ENCODE measurements at regions not wholly inside any gene's neighbourhood (a gene's known extent, or its start where the extent isn't known, plus 50 kb on each side); places are given as distances from the start of the nearest gene placed in this dataset.

DNA sequence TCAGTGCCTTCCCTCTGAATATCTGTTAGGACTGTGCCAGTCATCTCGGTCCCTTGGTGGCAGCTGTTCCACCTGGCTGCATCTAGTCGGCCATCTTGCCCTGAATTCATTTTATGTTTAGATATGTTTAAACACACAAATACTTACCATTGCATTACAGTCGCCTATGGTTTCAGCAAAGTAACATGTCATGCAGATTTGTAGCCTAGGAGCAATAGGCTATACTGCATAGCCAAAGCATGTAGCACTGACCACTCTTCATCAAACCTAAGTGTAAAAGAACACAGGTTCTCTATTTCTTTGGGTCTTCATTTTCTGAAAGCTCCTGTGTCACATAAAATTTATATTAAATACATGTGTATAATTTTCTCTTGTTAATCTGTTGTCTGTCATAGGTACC is 118.9 kb upstream of the THSD7A start:
- H3K23ac ChIP-seq (ENCODE audit: low read length in 2 of 2), result no peak overlapping the region
- no peaks in the 10 kb centered on the region for H3K36me3 ChIP-seq (ENCODE audit: control insufficient read depth in 1 of 2, insufficient read depth in 2 of 2, low read depth in 1 of 2, low read length in 2 of 2)
- H3K4ac ChIP-seq (ENCODE audit: low read depth in 1 of 2, low read length in 2 of 2), result no peak overlapping the region
- no peak overlapping the region for H4K91ac ChIP-seq (ENCODE audit: low read length)
- no peak overlapping the region for H3K14ac ChIP-seq (ENCODE audit: low read length in 2 of 2)
- H2AK5ac ChIP-seq (ENCODE audit: low read length, severe bottlenecking), result no peak overlapping the region
- no peak overlapping the region for H2BK15ac ChIP-seq (ENCODE audit: low read depth, poor library complexity, severe bottlenecking)
- H2BK120ac ChIP-seq (ENCODE audit: low read depth, low read length), result no peak overlapping the region
- no peak overlapping the region for H3K27ac ChIP-seq (ENCODE audit: low read length, poor library complexity, severe bottlenecking)
- no peak overlapping the region for H2BK12ac ChIP-seq (ENCODE audit: low read length in 2 of 2)
- 91% methylated on average over 3 of the region's 3 CpGs for WGBS
- H3K79me1 ChIP-seq (replicated peaks; ENCODE audit: low read length, poor library complexity, severe bottlenecking), result no peaks in the 10 kb centered on the region
- H3K27me3 ChIP-seq (ENCODE audit: control insufficient read depth in 1 of 2, insufficient read depth in 1 of 2, low read length in 2 of 2), result no peaks in the 10 kb centered on the region
- no peak overlapping the region for H4K8ac ChIP-seq (ENCODE audit: low read length)
- DNase-seq, result no peak
- no peaks in the 10 kb centered on the region for H3K4me1 ChIP-seq (ENCODE audit: control insufficient read depth, insufficient read depth, low read depth, low read length)
- H3K4me2 ChIP-seq (ENCODE audit: low read length, poor library complexity, severe bottlenecking), result no peak overlapping the region
- peaks cover 14% of the 10 kb centered on the region for H3K9me3 ChIP-seq (ENCODE audit: control insufficient read depth, low read length)
- H3K4me3 ChIP-seq (ENCODE audit: insufficient read depth in 1 of 2, low read depth in 1 of 2, low read length in 2 of 2), result no peak overlapping the region
- H3K9ac ChIP-seq (ENCODE audit: low read length), result no peak overlapping the region
- H2AFZ ChIP-seq (ENCODE audit: low read depth, low read length), result no peak overlapping the region
- no peak overlapping the region for H3K18ac ChIP-seq (ENCODE audit: low read depth in 1 of 2, low read length in 2 of 2)
- H2BK5ac ChIP-seq (ENCODE audit: low read depth, low read length, poor library complexity, severe bottlenecking), result no peak overlapping the region

- WGBS, result 89% methylated on average over 2 of the region's 3 CpGs
- Histone ChIP-seq H3K4me2 (ENCODE audit: low read length, poor library complexity, severe bottlenecking) (no peak overlapping the region), H2BK12ac (ENCODE audit: low read length in 2 of 2) (no peak overlapping the region), H3K4ac (ENCODE audit: low read depth in 1 of 2, low read length in 2 of 2) (no peak overlapping the region), H2AK5ac (ENCODE audit: low read length, severe bottlenecking) (no peak overlapping the region), H3K79me1 (replicated peaks; ENCODE audit: low read length, poor library complexity, severe bottlenecking) (no peaks in the 10 kb centered on the region), H2BK120ac (ENCODE audit: low read depth, low read length) (no peak overlapping the region), H2BK15ac (ENCODE audit: low read depth, poor library complexity, severe bottlenecking) (no peak overlapping the region), H3K9ac (ENCODE audit: low read length) (no peak overlapping the region), H3K14ac (ENCODE audit: low read length in 2 of 2) (no peak overlapping the region), H3K27me3 (ENCODE audit: control insufficient read depth in 1 of 2, insufficient read depth in 1 of 2, low read length in 2 of 2) (no peaks in the 10 kb centered on the region), H2AFZ (ENCODE audit: low read depth, low read length) (no peak overlapping the region), H2BK5ac (ENCODE audit: low read depth, low read length, poor library complexity, severe bottlenecking) (no peak overlapping the region), H3K23ac (ENCODE audit: low read length in 2 of 2) (no peak overlapping the region), H3K27ac (ENCODE audit: low read length, poor library complexity, severe bottlenecking) (no peak overlapping the region), H3K9me3 (ENCODE audit: control insufficient read depth, low read length) (peaks cover 10% of the 10 kb centered on the region), H4K8ac (ENCODE audit: low read length) (no peak overlapping the region), H3K4me3 (ENCODE audit: insufficient read depth in 1 of 2, low read depth in 1 of 2, low read length in 2 of 2) (no peak overlapping the region), H3K36me3 (ENCODE audit: control insufficient read depth in 1 of 2, insufficient read depth in 2 of 2, low read depth in 1 of 2, low read length in 2 of 2) (no peaks in the 10 kb centered on the region), H4K91ac (ENCODE audit: low read length) (no peak overlapping the region), H3K18ac (ENCODE audit: low read depth in 1 of 2, low read length in 2 of 2) (no peak overlapping the region), H3K4me1 (ENCODE audit: control insufficient read depth, insufficient read depth, low read depth, low read length) (no peaks in the 10 kb centered on the region)
- no peak for DNase-seq
These were observed 119.9 kb upstream of the THSD7A start for GRCh38 chr7:11951909-11952308.

- no peak for DNase-seq
- Histone ChIP-seq H3K4me3 (ENCODE audit: insufficient read depth in 1 of 2, low read depth in 1 of 2, low read length in 2 of 2) (no peak overlapping the region), H2BK5ac (ENCODE audit: low read depth, low read length, poor library complexity, severe bottlenecking) (no peak overlapping the region), H3K9me3 (ENCODE audit: control insufficient read depth, low read length) (peaks cover 10% of the 10 kb centered on the region), H3K36me3 (ENCODE audit: control insufficient read depth in 1 of 2, insufficient read depth in 2 of 2, low read depth in 1 of 2, low read length in 2 of 2) (no peaks in the 10 kb centered on the region), H3K23ac (ENCODE audit: low read length in 2 of 2) (no peak overlapping the region), H2BK120ac (ENCODE audit: low read depth, low read length) (no peak overlapping the region), H2AFZ (ENCODE audit: low read depth, low read length) (no peak overlapping the region), H3K4me2 (ENCODE audit: low read length, poor library complexity, severe bottlenecking) (no peak overlapping the region), H4K91ac (ENCODE audit: low read length) (no peak overlapping the region), H3K79me1 (replicated peaks; ENCODE audit: low read length, poor library complexity, severe bottlenecking) (no peaks in the 10 kb centered on the region), H3K9ac (ENCODE audit: low read length) (no peak overlapping the region), H3K4ac (ENCODE audit: low read depth in 1 of 2, low read length in 2 of 2) (no peak overlapping the region), H3K14ac (ENCODE audit: low read length in 2 of 2) (no peak overlapping the region), H2AK5ac (ENCODE audit: low read length, severe bottlenecking) (no peak overlapping the region), H4K8ac (ENCODE audit: low read length) (no peak overlapping the region), H3K27ac (ENCODE audit: low read length, poor library complexity, severe bottlenecking) (no peak overlapping the region), H2BK15ac (ENCODE audit: low read depth, poor library complexity, severe bottlenecking) (no peak overlapping the region), H2BK12ac (ENCODE audit: low read length in 2 of 2) (no peak overlapping the region), H3K27me3 (ENCODE audit: control insufficient read depth in 1 of 2, insufficient read depth in 1 of 2, low read length in 2 of 2) (no peaks in the 10 kb centered on the region), H3K4me1 (ENCODE audit: control insufficient read depth, insufficient read depth, low read depth, low read length) (no peaks in the 10 kb centered on the region), H3K18ac (ENCODE audit: low read depth in 1 of 2, low read length in 2 of 2) (no peak overlapping the region)
- WGBS, result no CpG with 5 or more reads among the region's 2 CpGs
These were observed 121.0 kb upstream of the THSD7A start for GRCh38 chr7:11952972-11953371.

GRCh38 chr7:11956991-11957390 is 125.0 kb upstream of the THSD7A start:
- Histone ChIP-seq H2AK5ac (ENCODE audit: low read length, severe bottlenecking) (no peak overlapping the region), H3K9me3 (ENCODE audit: control insufficient read depth, low read length) (peaks cover 5% of the 10 kb centered on the region), H2BK120ac (ENCODE audit: low read depth, low read length) (no peak overlapping the region), H3K4me3 (ENCODE audit: insufficient read depth in 1 of 2, low read depth in 1 of 2, low read length in 2 of 2) (no peak overlapping the region), H3K27me3 (ENCODE audit: control insufficient read depth in 1 of 2, insufficient read depth in 1 of 2, low read length in 2 of 2) (no peaks in the 10 kb centered on the region), H3K36me3 (ENCODE audit: control insufficient read depth in 1 of 2, insufficient read depth in 2 of 2, low read depth in 1 of 2, low read length in 2 of 2) (no peaks in the 10 kb centered on the region), H2BK15ac (ENCODE audit: low read depth, poor library complexity, severe bottlenecking) (no peak overlapping the region), H3K4me1 (ENCODE audit: control insufficient read depth, insufficient read depth, low read depth, low read length) (no peaks in the 10 kb centered on the region), H3K27ac (ENCODE audit: low read length, poor library complexity, severe bottlenecking) (no peak overlapping the region), H3K23ac (ENCODE audit: low read length in 2 of 2) (no peak overlapping the region), H3K4ac (ENCODE audit: low read depth in 1 of 2, low read length in 2 of 2) (no peak overlapping the region), H4K91ac (ENCODE audit: low read length) (no peak overlapping the region), H2AFZ (ENCODE audit: low read depth, low read length) (no peak overlapping the region), H3K4me2 (ENCODE audit: low read length, poor library complexity, severe bottlenecking) (no peak overlapping the region), H3K79me1 (replicated peaks; ENCODE audit: low read length, poor library complexity, severe bottlenecking) (no peaks in the 10 kb centered on the region), H2BK5ac (ENCODE audit: low read depth, low read length, poor library complexity, severe bottlenecking) (no peak overlapping the region), H3K18ac (ENCODE audit: low read depth in 1 of 2, low read length in 2 of 2) (no peak overlapping the region), H3K14ac (ENCODE audit: low read length in 2 of 2) (no peak overlapping the region), H2BK12ac (ENCODE audit: low read length in 2 of 2) (no peak overlapping the region), H3K9ac (ENCODE audit: low read length) (no peak overlapping the region), H4K8ac (ENCODE audit: low read length) (no peak overlapping the region)
- no peak for DNase-seq
- 98% methylated on average over 4 of the region's 5 CpGs for WGBS

Measured in mesenchymal stem cell (in vitro differentiated cells and primary cell).